ENCODE measurements at regions not wholly inside any gene's neighbourhood (a gene's known extent, or its start where the extent isn't known, plus 50 kb on each side); places are given as distances from the start of the nearest gene placed in this dataset.

DNA sequence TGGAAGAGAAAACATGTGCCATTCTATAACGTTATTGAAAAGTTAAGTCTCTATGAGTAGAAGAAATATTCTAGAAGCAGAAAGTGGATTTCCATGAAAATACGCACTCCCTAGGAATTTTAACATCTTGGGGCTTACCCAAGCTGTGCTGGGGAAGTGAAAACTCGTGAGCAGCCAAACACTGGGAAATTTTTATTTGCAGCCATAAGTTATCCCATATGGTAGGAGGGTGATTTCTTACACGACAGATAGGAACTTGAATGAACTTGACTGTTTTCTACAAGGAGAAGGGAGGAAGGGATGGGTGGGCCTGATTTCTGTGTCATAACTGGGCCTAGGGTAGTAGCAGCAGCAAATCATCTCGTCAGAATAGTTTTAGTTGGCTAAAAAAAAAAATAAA lies 272.6 kb downstream of the ETAA1 start:
- TF ChIP-seq, protein P1, sequence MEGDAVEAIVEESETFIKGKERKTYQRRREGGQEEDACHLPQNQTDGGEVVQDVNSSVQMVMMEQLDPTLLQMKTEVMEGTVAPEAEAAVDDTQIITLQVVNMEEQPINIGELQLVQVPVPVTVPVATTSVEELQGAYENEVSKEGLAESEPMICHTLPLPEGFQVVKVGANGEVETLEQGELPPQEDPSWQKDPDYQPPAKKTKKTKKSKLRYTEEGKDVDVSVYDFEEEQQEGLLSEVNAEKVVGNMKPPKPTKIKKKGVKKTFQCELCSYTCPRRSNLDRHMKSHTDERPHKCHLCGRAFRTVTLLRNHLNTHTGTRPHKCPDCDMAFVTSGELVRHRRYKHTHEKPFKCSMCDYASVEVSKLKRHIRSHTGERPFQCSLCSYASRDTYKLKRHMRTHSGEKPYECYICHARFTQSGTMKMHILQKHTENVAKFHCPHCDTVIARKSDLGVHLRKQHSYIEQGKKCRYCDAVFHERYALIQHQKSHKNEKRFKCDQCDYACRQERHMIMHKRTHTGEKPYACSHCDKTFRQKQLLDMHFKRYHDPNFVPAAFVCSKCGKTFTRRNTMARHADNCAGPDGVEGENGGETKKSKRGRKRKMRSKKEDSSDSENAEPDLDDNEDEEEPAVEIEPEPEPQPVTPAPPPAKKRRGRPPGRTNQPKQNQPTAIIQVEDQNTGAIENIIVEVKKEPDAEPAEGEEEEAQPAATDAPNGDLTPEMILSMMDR (IDR thresholded peaks at IDR 0.05; ENCODE audit: borderline replicate concordance, extremely low read depth, low read length, poor library complexity, severe bottlenecking), result no peak
- no peak for TF ChIP-seq EZH2 (IDR thresholded peaks at IDR 0.05; ENCODE audit: borderline replicate concordance, low read depth, low read length, severe bottlenecking)

Data from DND-41 (cell line).